HepG2 (cell line): ENCODE measurements at regions not wholly inside any gene's neighbourhood (a gene's known extent, or its start where the extent isn't known, plus 50 kb on each side); places are given as distances from the start of the nearest gene placed in this dataset.

Experiments used
- CAMTA2 ChIP-seq: sonication (generic); formaldehyde crosslinking; IDR thresholded peaks from 2 replicates; pipeline ENCODE4 v1.4.0; 2020; ENCODE audit warnings: mild to moderate bottlenecking, missing genetic modification reagents, borderline replicate concordance
- FOXJ3 ChIP-seq: sonication (generic); formaldehyde crosslinking; IDR thresholded peaks from 2 replicates; pipeline ENCODE4 v1.4.0; 2020; ENCODE audit warnings: missing genetic modification reagents, mild to moderate bottlenecking, borderline replicate concordance
- FOXP4 ChIP-seq: sonication (generic); formaldehyde crosslinking; IDR thresholded peaks from 2 replicates; pipeline ENCODE4 v1.4.0; 2020; ENCODE audit warnings: missing genetic modification reagents
- GZF1 ChIP-seq: sonication (generic); formaldehyde crosslinking; IDR thresholded peaks from 2 replicates; pipeline ENCODE4 v1.5.1; 2020; ENCODE audit warnings: mild to moderate bottlenecking, missing genetic modification reagents
- HOXA5 ChIP-seq: sonication (generic); formaldehyde crosslinking; IDR thresholded peaks from 2 replicates; pipeline ENCODE4 v1.4.0; 2020; ENCODE audit warnings: missing genetic modification reagents
- IKZF4 ChIP-seq: sonication (generic); formaldehyde crosslinking; IDR thresholded peaks from 2 replicates; pipeline ENCODE4 v1.5.1; 2020; ENCODE audit warnings: borderline replicate concordance, mild to moderate bottlenecking, low read depth, missing genetic modification reagents; ENCODE audit errors: not compliant biosample characterization
- ISL2 ChIP-seq: sonication (generic); formaldehyde crosslinking; IDR thresholded peaks from 2 replicates; pipeline ENCODE4 v1.5.0; 2020; ENCODE audit warnings: missing genetic modification reagents
- KAT8 ChIP-seq: IDR thresholded peaks from 2 replicates; pipeline ENCODE4 v1.6.1; 2016; ENCODE audit warnings: missing genetic modification reagents, missing compliant biosample characterization
- MAFG ChIP-seq: sonication (generic); formaldehyde crosslinking; IDR thresholded peaks from 2 replicates; pipeline ENCODE4 v1.5.1; 2020; ENCODE audit warnings: mild to moderate bottlenecking, missing genetic modification reagents
- MAFK ChIP-seq, 2 experiments: IDR thresholded peaks in 1 of 2; conservative IDR thresholded peaks in 1 of 2; 2 replicates each; pipeline ENCODE4 v1.6.1; 2011; ENCODE audit warnings: improper control_type of control experiment in 2 of 2, low read length in 2 of 2
- NFYB ChIP-seq: sonication (generic); formaldehyde crosslinking; IDR thresholded peaks from 2 replicates; pipeline ENCODE4 v1.4.0; 2020; ENCODE audit warnings: missing genetic modification reagents
- NKX3-1 ChIP-seq: sonication (generic); formaldehyde crosslinking; IDR thresholded peaks from 2 replicates; pipeline ENCODE4 v1.5.0; 2020; ENCODE audit warnings: missing genetic modification reagents
- PBX2 ChIP-seq: IDR thresholded peaks from 2 replicates; pipeline ENCODE4 v1.6.1; 2016; ENCODE audit warnings: control low read depth
- RAD21 ChIP-seq: fragments of 450-650 bp; formaldehyde crosslinking; IDR thresholded peaks from 2 replicates; pipeline ENCODE4 v1.5.0; 2020; ENCODE audit warnings: mild to moderate bottlenecking
- RAD51 ChIP-seq: fragments of 450-650 bp; IDR thresholded peaks from 2 replicates; pipeline ENCODE4 v1.6.1; 2016; ENCODE audit warnings: borderline replicate concordance
- RBAK ChIP-seq: sonication (generic); formaldehyde crosslinking; IDR thresholded peaks from 2 replicates; pipeline ENCODE4 v1.5.1; 2020; ENCODE audit warnings: mild to moderate bottlenecking, missing genetic modification reagents
- REST ChIP-seq, 2 experiments: IDR thresholded peaks; 2 replicates each; pipeline ENCODE4 v1.6.1; 2011 to 2012; ENCODE audit warnings: low read length in 2 of 2, borderline replicate concordance in 1 of 2, low read depth in 1 of 2, mild to moderate bottlenecking in 1 of 2, moderate library complexity in 1 of 2
- RXRA ChIP-seq: sonication (generic); formaldehyde crosslinking; IDR thresholded peaks from 2 replicates; pipeline ENCODE4 v1.5.1; 2020; ENCODE audit warnings: missing genetic modification reagents
- SALL2 ChIP-seq: sonication (generic); formaldehyde crosslinking; IDR thresholded peaks from 2 replicates; pipeline ENCODE4 v1.8.1; 2023; ENCODE audit warnings: mild to moderate bottlenecking, missing genetic modification reagents, inconsistent platforms
- TOPORS ChIP-seq: sonication (generic); formaldehyde crosslinking; IDR thresholded peaks from 2 replicates; pipeline ENCODE4 v1.8.0; 2023; ENCODE audit warnings: mild to moderate bottlenecking, missing genetic modification reagents
- ZNF326 ChIP-seq: sonication (generic); formaldehyde crosslinking; IDR thresholded peaks from 2 replicates; pipeline ENCODE4 v1.4.0; 2020; ENCODE audit warnings: missing genetic modification reagents, borderline replicate concordance
- ZNF460 ChIP-seq: sonication (generic); formaldehyde crosslinking; IDR thresholded peaks from 2 replicates; pipeline ENCODE4 v1.5.1; 2020; ENCODE audit warnings: missing genetic modification reagents, mild to moderate bottlenecking, borderline replicate concordance
- ZNF501 ChIP-seq: sonication (generic); formaldehyde crosslinking; IDR thresholded peaks from 2 replicates; pipeline ENCODE4 v1.5.1; 2020; ENCODE audit warnings: mild to moderate bottlenecking, moderate library complexity, missing genetic modification reagents
- ZNF879 ChIP-seq: sonication (generic); formaldehyde crosslinking; IDR thresholded peaks from 2 replicates; pipeline ENCODE4 v1.8.1; 2023; ENCODE audit warnings: missing genetic modification reagents
- ZSCAN21 ChIP-seq: sonication (generic); formaldehyde crosslinking; IDR thresholded peaks from 2 replicates; pipeline ENCODE4 v1.8.0; 2022; ENCODE audit warnings: mild to moderate bottlenecking, missing genetic modification reagents, moderate library complexity, borderline replicate concordance

- TF ChIP-seq TOPORS (CRISPR knock-in tag) (peak; percentile 67), KAT8 (CRISPR knock-in tag) (0 out of 2 replicates have a peak, but pooled peaks have one; percentile 12), ISL2 (CRISPR knock-in tag) (no peak), CAMTA2 (CRISPR knock-in tag) (no peak), IKZF4 (CRISPR knock-in tag) (peak; percentile 87), GZF1 (CRISPR knock-in tag) (no peak), RXRA (peak; percentile 93), ZSCAN21 (CRISPR knock-in tag) (peak; percentile 70; the same call in 1 of the 2 replicates), RAD21 (CRISPR knock-in tag) (no peak), ZNF460 (no peak), HOXA5 (CRISPR knock-in tag) (peak; percentile 69; the same call in 1 of the 2 replicates), RBAK (no peak), PBX2 (CRISPR knock-in tag) (no peak), NFYB (no peak), FOXP4 (CRISPR knock-in tag) (no peak), SALL2 (CRISPR knock-in tag) (0 out of 2 replicates have a peak, but pooled peaks have one; percentile 13), RAD51 (no peak), ZNF501 (CRISPR knock-in tag) (peak; percentile 62), REST (IDR thresholded peaks at IDR 0.05; ENCODE audit: borderline replicate concordance in 1 of 2, low read depth in 1 of 2, low read length in 2 of 2) (no peak), FOXJ3 (0 out of 2 replicates have a peak, but pooled peaks have one; percentile 42), MAFG (CRISPR knock-in tag) (no peak), ZNF326 (CRISPR knock-in tag) (no peak), NKX3-1 (peak; percentile 55; the same call in 1 of the 2 replicates), MAFK (conservative IDR thresholded peaks at IDR 0.05 in 1 of 2, IDR thresholded peaks at IDR 0.05 in 1 of 2; ENCODE audit: low read length in 2 of 2) (no peak), ZNF879 (CRISPR knock-in tag) (no peak)
Measured at GRCh38 chr6:26249957-26250697, 114.9 kb upstream of the BTN3A2 start (continued).
